ENCODE measurements at regions not wholly inside any gene's neighbourhood (a gene's known extent, or its start where the extent isn't known, plus 50 kb on each side); places are given as distances from the start of the nearest gene placed in this dataset.

DNA sequence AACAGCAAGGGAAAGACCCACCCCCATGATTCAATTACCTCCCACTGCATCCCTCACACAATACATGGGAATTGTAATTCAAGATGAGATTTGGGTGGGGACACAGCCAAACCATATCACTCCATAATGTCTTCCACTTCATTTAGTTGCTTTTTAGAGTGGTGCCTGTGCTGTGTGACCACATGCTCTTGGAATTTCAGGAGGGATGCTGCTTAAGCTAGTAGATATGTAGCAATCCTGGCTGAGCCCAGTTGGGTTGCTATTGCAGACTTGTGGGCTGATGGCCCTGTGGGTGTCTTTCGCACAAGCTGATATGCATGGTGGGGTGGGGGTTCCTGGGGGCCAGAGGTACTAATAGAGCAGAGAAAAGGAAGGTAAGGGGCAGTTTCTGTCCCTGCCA, 160.4 kb upstream of the SYT6 start:
- no peak for DNase-seq (ENCODE audit: low read depth in 2 of 2)

- no peak for DNase-seq (ENCODE audit: low read depth in 2 of 2)
Measured at GRCh38 chr1:114310695-114311271, 157.1 kb upstream of the SYT6 start.

GRCh38 chr1:114302821-114303220, 149.2 kb upstream of the SYT6 start:
- DNase-seq (ENCODE audit: low read depth in 2 of 2): no peak

DNA sequence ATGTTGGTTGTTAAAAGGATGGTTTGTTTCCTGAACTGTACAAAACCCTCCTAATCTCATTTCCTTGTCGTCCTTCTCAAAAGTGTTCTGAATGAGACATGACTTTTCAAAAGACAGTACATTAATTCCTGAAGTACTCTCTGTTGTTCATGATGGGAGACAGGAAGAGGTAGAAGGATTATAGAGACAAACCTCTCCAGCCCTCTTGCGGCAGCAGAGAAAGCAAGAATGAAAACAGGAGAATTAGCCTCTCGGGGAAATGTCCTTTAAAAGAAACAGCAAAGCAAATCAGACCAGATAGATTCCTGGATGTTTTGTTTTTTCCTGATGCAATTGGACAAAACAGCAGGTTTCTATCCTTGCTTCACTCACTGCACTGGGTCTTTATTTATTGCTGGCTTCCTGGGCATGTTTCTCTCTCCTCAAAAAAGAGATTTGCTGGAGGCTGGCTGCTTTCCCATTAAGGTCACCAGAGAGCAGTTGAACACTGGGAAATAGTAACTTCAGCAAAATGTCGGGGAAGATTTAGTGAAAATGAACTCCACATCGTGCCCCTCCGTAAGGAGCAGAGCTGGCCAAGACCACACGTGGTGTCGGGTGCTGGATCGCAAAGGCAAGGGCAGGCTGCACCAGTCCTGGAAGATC, 145.8 kb upstream of the SYT6 start:
- no peak for DNase-seq (ENCODE audit: low read depth in 2 of 2)

DNA sequence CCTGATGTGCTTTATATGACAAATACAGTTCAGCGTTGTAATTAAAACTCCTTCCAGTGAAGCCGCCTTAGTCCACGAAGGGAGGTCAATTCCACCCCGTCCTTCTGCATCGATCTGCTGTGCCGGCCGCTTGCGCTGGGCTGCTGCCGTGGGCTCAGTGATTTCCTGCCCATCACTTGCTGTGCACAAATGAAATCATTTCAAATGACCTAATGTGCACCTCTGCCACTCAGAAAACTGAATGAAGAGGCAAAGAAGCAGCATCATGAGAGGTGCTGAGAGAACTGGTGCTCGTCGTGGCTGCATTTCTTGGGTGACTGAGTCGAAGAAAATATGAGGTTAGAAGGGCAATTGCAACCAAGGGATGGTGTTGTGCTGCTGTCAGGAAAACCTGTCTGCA, 144.3 kb upstream of the SYT6 start:
- DNase-seq (ENCODE audit: low read depth in 2 of 2): no peak

GRCh38 chr1:114296413-114296812, 142.7 kb upstream of the SYT6 start:
- DNase-seq (ENCODE audit: low read depth in 2 of 2): no peak

DNA sequence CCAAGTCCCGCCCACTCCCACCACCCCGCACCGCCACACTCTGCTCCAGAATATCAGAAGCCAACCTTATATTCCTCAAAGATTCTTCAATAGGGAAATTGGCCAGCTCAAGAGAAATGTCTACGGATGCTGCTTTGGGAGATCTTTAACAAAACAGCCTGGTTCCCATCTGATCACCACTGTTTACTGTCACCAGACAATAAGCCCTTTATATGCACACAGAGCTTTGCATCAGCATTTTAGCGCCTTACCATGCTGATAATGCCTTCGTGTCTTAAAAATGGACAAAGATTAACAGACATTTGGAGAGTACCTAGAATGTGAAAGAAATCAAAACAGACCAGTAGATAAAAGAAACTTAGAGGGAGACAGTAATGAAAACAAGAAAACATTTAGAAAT, 141.7 kb upstream of the SYT6 start:
- no peak for DNase-seq (ENCODE audit: low read depth in 2 of 2)

DNA sequence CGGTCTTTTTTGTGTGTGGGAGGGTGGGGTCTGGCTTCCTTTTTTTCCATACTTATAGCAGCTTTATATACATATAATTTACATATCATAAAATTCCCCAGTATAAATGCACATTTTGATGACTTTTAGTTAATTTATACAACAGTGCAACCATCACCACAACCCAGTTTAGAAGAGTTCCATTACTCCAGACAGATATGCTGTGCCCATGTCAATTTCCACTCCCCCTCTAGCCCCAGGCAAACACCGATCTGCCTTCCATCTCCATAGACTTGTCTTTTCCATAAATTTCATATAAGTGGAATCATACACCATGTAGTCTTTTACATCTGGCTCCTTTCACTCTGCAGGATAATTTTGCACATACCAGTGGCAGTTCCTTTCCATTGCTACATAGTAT, 139.2 kb upstream of the SYT6 start:
- no peak for DNase-seq (ENCODE audit: low read depth in 2 of 2)

- no peak for DNase-seq (ENCODE audit: low read depth in 2 of 2)
Measured at GRCh38 chr1:114292194-114292593, 138.5 kb upstream of the SYT6 start.

- no peak for DNase-seq (ENCODE audit: low read depth in 2 of 2)
Measured at GRCh38 chr1:114290776-114291175, 137.1 kb upstream of the SYT6 start.

DNA sequence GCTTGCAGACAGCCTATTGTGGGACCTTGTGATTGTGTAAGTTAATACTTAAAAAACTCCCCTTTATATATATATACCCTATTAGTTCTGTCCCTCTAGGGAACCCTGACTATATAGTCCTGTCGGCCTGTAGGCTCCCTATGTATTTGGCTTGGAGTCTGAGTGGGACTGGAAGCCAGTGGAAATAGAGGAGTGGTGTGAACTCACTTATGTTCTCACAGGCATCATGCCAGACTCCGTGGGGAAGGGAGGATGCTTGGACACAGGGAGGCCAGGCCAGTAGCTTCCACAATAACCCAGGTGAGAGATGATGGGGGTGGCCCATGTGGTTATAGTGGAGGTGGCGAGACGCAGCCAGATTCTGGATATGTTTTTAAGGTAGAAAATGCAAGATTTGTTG, 136.7 kb upstream of the SYT6 start:
- no peak for DNase-seq (ENCODE audit: low read depth in 2 of 2)

GRCh38 chr1:114289824-114290223, 136.2 kb upstream of the SYT6 start:
- no peak for DNase-seq (ENCODE audit: low read depth in 2 of 2)

GRCh38 chr1:114289306-114289705, 135.6 kb upstream of the SYT6 start:
- no peak for DNase-seq (ENCODE audit: low read depth in 2 of 2)

DNA sequence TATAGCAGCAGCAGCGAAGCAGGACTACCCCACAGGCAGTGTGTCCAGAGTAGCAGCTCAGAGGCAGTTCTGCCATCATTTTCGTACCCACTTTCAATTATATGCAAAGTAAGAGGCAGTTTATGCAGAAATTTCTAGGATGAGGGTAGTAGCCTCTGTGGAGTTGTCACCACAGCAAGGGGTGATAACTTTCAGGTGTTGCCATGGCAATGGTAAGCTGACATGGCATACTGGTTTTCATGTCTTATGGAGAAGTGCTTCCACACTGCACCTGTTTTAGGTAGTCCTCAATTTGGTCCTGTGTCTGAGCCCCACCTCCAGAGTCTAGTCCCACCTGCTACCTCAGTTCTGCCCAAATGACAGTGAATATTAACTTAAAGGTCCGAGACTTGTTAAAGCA, 133.3 kb upstream of the SYT6 start:
- no peak for DNase-seq (ENCODE audit: low read depth in 2 of 2)

- DNase-seq (ENCODE audit: low read depth in 2 of 2): no peak
Measured at GRCh38 chr1:114286179-114286578, 132.5 kb upstream of the SYT6 start.

- peak; percentile 66 to 76 for DNase-seq (ENCODE audit: low read depth in 2 of 2)
Measured at GRCh38 chr1:114282751-114283403, 129.2 kb upstream of the SYT6 start.

DNA sequence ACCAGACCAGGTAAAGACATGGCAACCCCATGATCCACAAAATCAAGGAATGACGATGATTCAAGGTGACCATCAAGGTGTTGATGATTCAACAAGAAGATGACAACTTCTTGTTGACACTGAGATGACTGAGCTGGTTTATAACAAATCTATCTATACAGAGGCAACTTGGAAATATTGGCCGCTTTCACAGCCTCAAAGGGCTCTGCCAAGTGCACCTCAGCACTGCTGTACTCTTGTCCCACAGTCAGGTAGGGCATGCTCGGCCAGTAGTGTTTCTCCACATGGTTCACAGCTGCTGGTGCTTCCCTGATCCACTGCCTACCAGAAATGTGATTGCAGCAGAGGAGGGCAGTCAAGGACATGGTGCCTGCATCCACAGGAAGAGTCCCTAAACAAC, 125.2 kb upstream of the SYT6 start:
- DNase-seq (ENCODE audit: low read depth in 2 of 2): no peak

GRCh38 chr1:114278430-114278829, 124.8 kb upstream of the SYT6 start:
- no peak for DNase-seq (ENCODE audit: low read depth in 2 of 2)

- no peak for DNase-seq (ENCODE audit: low read depth in 2 of 2)
Measured at GRCh38 chr1:114274621-114275317, 121.1 kb upstream of the SYT6 start.

DNA sequence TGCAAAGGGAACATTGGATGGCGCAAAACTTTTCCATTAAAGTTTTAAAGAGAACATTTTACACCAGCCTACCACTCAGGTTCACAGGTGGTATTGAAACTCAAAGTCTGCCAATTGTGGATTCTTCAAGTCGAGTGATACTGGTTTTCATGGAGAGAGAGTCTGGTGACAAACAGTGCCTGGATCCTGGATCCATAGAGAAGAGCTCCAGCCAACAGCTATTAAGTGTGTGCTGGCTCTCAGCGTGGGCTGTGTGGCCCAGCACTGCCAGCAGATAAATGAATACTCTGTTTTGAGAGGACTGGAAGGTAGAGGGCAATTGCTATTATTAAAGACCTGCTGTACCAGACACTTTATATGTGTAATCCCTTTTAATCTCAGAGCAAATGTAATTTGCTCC, 118.9 kb upstream of the SYT6 start:
- no peak for DNase-seq (ENCODE audit: low read depth in 2 of 2)

GRCh38 chr1:114270718-114271117, 117.0 kb upstream of the SYT6 start:
- no peak for DNase-seq (ENCODE audit: low read depth in 2 of 2)

DNA sequence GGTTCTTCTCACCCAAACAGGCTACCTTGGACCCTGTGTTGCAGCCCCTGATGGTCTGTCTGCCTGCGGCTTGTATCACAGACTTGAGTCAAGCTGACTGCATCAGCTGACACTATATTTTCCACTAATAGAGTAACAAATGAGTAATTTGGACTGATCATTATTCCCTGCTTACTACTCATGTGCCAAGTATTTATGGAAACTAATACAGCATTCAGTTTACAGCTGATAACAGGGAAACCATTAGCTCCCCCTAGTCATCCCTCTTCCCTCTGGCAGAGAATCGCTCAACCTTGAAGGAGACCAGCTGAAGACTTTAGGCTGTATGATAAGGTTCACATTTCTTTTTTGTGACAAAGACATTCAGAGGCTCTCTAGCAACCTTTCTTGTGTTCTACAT, 116.6 kb upstream of the SYT6 start:
- no peak for DNase-seq (ENCODE audit: low read depth in 2 of 2)

DNA sequence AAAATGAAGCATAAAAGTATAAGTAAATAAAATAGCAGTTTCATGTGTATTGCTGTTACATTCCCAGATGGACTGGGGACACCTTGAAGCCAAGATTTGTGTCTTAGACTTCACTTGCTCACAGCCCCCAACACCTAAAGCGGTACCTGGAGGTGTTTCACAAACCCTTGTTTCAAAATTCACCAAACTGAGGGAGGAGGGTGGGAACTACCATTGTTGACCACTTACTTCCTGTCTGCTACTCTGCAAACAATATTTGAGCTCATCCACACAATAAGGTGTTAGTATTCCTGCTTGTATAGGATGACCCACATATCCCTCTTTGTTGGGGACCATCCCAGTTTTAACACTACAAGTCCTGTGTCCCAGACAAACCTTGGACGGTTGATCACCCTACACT, 115.9 kb upstream of the SYT6 start:
- no peak for DNase-seq (ENCODE audit: low read depth in 2 of 2)

All from stimulated activated CD8-positive, alpha-beta memory T cell treated with anti-CD3 and anti-CD28 coated beads, Interleukin-7, amount 100 ng/mL, for 4 hours (primary cell).